Duodenal mucosa (tissue), 2 donors: ENCODE measurements at regions not wholly inside any gene's neighbourhood (a gene's known extent, or its start where the extent isn't known, plus 50 kb on each side); places are given as distances from the start of the nearest gene placed in this dataset.

Experiments
- H3K27ac ChIP-seq: one replicate; pipeline ENCODE4 v1.7.0; 2013; ENCODE audit warnings: low read depth, low read length
- H3K27me3 ChIP-seq, 2 donors: one replicate each; pipeline ENCODE4 v1.7.0; 2013; ENCODE audit warnings: low read length in 2 of 2, control low read depth in 1 of 2; ENCODE audit not compliant: insufficient read depth in 2 of 2, control insufficient read depth in 1 of 2
- H3K36me3 ChIP-seq, 2 donors: one replicate each; pipeline ENCODE4 v1.7.0; 2013; ENCODE audit warnings: low read length in 2 of 2, control low read depth in 1 of 2; ENCODE audit not compliant: insufficient read depth in 2 of 2, control insufficient read depth in 1 of 2
- H3K4me1 ChIP-seq, 2 donors: one replicate each; pipeline ENCODE4 v1.7.0; 2013; ENCODE audit warnings: low read length in 2 of 2, control low read depth in 1 of 2; ENCODE audit not compliant: insufficient read depth in 2 of 2, control insufficient read depth in 1 of 2
- H3K4me3 ChIP-seq, 2 donors: one replicate each; pipeline ENCODE4 v1.7.0; 2013; ENCODE audit warnings: low read length in 2 of 2, low read depth in 1 of 2
- H3K9ac ChIP-seq, 2 donors: one replicate each; pipeline ENCODE4 v1.7.0; 2013; ENCODE audit warnings: low read length in 2 of 2, low read depth in 1 of 2
- H3K9me3 ChIP-seq, 2 donors: one replicate each; pipeline ENCODE4 v1.7.0; 2013; ENCODE audit warnings: low read length in 2 of 2, control low read depth in 1 of 2; ENCODE audit not compliant: control insufficient read depth in 1 of 2

DNA sequence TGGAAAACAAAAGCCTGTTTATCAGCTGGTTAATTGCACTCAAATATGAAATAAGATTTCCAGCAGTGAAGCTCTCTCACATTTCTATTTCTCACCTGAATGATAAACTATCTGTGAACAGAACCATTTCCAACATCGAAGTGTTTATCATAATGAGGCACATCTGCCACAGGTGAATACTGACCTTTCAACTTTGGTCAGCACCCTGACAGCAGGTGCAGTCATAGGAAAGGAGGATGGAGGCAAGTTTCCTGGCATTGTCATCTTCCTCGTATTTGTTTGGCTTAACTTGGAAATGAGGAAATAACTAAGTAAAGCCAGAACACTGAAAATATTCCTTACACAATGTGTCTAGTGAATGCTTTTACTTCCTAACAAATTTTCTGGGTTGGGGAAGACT is 716.4 kb downstream of the NR2F1-AS1 start:
- no peak overlapping the region for H3K4me3 ChIP-seq
- H3K36me3 ChIP-seq = no peaks in the 10 kb centered on the region
- H3K9ac ChIP-seq = no peak overlapping the region
- H3K9me3 ChIP-seq = no peaks in the 10 kb centered on the region
- H3K27me3 ChIP-seq = no peaks in the 10 kb centered on the region
- H3K4me1 ChIP-seq = no peaks in the 10 kb centered on the region
- no peak overlapping the region for H3K27ac ChIP-seq

DNA sequence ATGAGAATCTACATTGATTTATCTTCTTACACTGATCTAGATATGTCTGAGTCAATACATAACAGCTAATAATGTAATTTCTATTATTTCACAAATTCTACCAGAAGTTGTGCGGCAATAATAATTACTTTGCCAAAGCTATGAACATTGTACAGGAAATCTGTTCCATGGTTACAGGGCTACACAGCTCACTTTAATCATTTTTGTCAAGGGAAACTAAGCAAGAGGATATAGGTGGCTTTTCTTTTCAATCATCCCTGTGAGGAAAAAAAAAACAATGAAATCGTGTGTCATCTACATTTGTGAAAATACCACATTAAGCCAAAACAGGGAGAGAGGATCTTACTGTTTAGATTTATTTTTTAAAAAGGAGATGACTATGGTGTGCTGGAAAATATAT is 717.4 kb downstream of the NR2F1-AS1 start:
- H3K9me3 ChIP-seq = no peaks in the 10 kb centered on the region
- no peaks in the 10 kb centered on the region for H3K27me3 ChIP-seq
- no peak overlapping the region for H3K9ac ChIP-seq
- no peak overlapping the region for H3K27ac ChIP-seq
- no peaks in the 10 kb centered on the region for H3K4me1 ChIP-seq
- no peaks in the 10 kb centered on the region for H3K36me3 ChIP-seq
- no peak overlapping the region for H3K4me3 ChIP-seq

DNA sequence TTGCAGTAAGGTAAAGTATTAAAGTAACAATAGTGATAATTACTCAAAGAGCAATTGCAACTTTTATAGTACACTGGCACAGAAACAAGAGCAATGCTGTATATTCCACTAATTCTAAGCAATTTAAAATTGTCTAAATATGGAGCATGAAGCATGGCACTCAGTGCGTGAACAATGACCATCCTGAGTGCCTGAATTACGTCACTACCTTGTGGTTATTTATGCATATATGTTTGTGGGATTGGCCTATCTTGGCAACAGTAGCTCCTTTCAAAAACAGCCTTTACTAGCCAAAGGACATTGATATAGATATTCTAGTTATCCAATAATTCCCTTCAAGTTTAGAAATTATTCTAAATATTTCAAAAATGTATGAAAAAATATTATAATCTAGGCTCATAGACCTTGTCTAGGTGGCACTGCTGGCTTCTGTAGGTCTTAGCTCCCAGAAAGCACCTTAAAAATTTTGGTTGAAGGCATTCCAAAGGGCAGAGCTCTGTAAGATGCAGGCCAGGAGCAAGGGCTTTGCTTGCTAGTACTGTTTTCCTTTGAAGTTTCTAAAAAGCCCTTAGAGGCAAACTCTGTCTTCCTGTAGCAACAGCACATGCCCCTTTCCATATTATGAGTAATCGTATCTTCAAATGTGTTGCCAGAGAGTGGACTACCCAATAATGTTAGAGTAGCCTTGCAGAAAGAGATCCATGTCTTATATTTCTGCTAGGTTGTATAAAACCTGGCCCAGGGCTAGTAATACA is 719.3 kb downstream of the NR2F1-AS1 start:
- no peak overlapping the region for H3K27ac ChIP-seq
- no peaks in the 10 kb centered on the region for H3K36me3 ChIP-seq
- no peak overlapping the region for H3K9ac ChIP-seq
- H3K4me1 ChIP-seq = no peaks in the 10 kb centered on the region
- H3K4me3 ChIP-seq = no peak overlapping the region
- no peaks in the 10 kb centered on the region for H3K9me3 ChIP-seq
- H3K27me3 ChIP-seq = no peaks in the 10 kb centered on the region

DNA sequence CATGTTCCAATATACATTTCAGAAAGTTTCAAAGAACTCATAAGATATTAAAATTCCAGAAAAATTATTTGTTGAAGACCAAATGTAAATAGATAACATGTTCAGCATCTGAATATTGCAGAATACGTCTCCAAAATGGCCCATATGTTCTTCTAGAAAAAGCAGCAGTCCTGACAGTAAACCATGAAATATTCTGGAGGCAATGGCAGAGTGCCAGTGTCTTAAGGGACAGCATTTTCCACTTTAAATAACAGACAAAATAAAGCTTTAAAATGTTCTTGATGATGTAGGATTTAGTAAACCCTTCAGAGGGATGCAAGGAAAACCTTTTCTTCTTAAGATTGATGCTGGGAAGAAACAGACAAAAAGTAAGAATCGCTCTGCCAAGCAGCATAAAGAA is 721.0 kb downstream of the NR2F1-AS1 start:
- Histone ChIP-seq H3K27me3 (no peaks in the 10 kb centered on the region), H3K27ac (no peak overlapping the region), H3K4me3 (no peak overlapping the region), H3K36me3 (no peaks in the 10 kb centered on the region), H3K9ac (no peak overlapping the region), H3K9me3 (no peaks in the 10 kb centered on the region), H3K4me1 (no peaks in the 10 kb centered on the region)

DNA sequence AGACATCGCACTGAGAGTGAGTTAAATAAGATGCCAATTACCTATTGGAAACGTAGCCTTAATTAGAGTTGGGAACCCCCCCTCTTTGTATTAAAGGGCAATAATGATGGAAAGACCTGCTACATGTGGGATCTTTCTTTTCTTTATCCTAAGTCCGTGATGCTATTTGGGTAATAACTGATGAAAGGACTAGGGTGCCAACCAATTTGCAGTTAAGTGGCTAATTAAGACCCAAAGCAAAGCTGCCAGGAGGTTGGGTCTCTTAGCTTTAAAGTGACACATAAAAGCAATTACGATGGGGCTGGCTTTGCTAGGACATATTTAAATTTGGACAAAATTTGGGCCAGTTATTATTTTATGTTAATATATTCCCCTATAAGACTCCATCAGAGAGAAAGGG is 728.8 kb downstream of the NR2F1-AS1 start:
- H3K4me3 ChIP-seq = no peak overlapping the region
- H3K27ac ChIP-seq = no peak overlapping the region
- H3K36me3 ChIP-seq = no peaks in the 10 kb centered on the region
- H3K4me1 ChIP-seq = no peaks in the 10 kb centered on the region
- no peak overlapping the region for H3K9ac ChIP-seq
- H3K9me3 ChIP-seq = no peaks in the 10 kb centered on the region
- H3K27me3 ChIP-seq = no peaks in the 10 kb centered on the region

DNA sequence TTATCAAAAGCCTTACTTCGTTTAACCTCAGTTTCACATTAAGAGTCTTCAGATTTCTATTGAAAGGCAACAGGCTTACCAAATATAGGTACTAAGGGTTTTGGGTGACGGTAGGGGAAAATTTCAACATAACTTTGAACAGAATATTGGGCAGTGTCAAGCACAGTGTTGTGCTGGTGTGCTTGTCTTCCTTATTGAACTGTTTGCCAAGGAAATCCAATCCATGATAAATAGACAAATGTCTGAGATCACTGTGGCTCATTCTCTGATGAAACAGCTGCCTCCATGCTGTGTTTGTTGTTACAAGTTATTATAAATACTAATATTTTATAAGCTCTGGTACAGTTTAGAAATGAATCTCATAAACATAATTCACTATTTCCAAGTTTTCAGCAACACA is 730.1 kb downstream of the NR2F1-AS1 start:
- no peak overlapping the region for H3K4me3 ChIP-seq
- no peaks in the 10 kb centered on the region for H3K36me3 ChIP-seq
- no peak overlapping the region for H3K9ac ChIP-seq
- H3K27ac ChIP-seq = no peak overlapping the region
- H3K9me3 ChIP-seq = no peaks in the 10 kb centered on the region
- no peaks in the 10 kb centered on the region for H3K4me1 ChIP-seq
- no peaks in the 10 kb centered on the region for H3K27me3 ChIP-seq

DNA sequence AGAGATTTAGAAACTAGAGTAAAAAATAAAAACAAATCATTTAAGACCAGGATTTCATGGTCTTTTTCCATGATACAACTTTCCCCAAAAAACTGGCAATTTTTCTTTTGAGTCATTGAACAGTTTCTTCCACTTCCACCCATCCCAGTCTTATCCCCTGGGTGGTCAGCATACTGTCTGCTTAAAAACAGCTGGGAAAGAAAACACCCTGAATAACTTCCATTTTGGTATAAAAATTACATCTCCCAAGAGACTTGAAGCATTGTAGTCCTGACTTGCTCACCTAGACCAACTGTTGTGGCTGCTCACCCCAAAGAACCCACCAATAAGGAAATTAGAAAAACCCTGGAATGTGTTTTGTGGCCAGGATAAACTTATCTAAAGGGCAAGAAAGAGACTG is 731.3 kb downstream of the NR2F1-AS1 start:
- Histone ChIP-seq H3K36me3 (no peaks in the 10 kb centered on the region), H3K4me3 (no peak overlapping the region), H3K9me3 (no peaks in the 10 kb centered on the region), H3K27me3 (no peaks in the 10 kb centered on the region), H3K4me1 (no peaks in the 10 kb centered on the region), H3K9ac (no peak overlapping the region), H3K27ac (no peak overlapping the region)

DNA sequence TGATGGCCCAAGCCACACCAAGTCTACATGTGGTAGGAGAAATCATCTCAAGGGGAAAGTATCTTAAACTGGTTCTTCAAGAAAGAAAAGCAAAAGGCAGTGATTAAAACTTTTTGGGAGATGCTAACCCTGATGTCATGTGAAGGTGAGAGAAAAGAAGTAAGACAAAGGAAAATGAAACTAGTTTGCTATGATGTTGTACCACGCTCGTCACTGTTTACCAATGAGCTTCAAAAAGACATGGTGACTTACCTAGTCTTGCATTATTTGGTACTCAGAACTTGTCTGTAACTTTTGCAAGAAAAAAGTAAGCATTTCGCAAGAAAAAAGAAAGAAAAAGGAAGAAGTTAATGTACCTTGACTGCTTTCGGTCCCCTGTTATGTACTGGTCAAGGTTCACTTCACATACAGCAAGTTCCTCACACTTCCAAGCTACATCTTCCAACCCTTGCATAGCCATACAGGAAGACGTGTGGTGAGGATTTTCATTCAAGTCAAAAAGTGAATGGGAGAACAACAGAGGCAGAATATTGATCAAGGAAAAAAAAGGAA is 739.3 kb downstream of the NR2F1-AS1 start:
- Histone ChIP-seq H3K9ac (no peak overlapping the region), H3K9me3 (peaks cover 0 to 3% of the 10 kb centered on the region in 2 donors), H3K4me3 (no peak overlapping the region), H3K36me3 (no peaks in the 10 kb centered on the region), H3K4me1 (no peaks in the 10 kb centered on the region), H3K27me3 (no peaks in the 10 kb centered on the region), H3K27ac (no peak overlapping the region)

DNA sequence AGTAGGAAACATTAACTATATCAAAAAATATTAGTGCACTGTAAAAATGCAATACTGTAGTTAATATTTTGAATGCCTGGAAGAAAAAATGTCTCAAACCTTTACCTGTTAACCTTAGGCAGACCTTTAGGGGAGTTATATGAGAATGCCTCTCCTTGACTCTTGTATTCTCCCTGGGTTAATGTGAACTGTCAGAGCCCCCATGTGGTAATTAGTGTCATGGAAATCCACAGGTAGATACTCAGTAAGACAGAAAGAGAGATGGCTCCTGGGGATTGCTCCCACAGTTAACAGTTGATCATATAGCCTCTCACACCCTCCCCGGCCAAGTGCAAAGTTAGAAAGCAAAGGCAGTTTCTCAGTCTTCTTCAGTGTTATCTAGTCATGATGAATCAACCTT is 742.8 kb downstream of the NR2F1-AS1 start:
- no peak overlapping the region for H3K9ac ChIP-seq
- no peak overlapping the region for H3K4me3 ChIP-seq
- H3K9me3 ChIP-seq = no peaks in the 10 kb centered on the region
- H3K36me3 ChIP-seq = no peaks in the 10 kb centered on the region
- no peaks in the 10 kb centered on the region for H3K27me3 ChIP-seq
- H3K4me1 ChIP-seq = no peaks in the 10 kb centered on the region
- no peak overlapping the region for H3K27ac ChIP-seq

DNA sequence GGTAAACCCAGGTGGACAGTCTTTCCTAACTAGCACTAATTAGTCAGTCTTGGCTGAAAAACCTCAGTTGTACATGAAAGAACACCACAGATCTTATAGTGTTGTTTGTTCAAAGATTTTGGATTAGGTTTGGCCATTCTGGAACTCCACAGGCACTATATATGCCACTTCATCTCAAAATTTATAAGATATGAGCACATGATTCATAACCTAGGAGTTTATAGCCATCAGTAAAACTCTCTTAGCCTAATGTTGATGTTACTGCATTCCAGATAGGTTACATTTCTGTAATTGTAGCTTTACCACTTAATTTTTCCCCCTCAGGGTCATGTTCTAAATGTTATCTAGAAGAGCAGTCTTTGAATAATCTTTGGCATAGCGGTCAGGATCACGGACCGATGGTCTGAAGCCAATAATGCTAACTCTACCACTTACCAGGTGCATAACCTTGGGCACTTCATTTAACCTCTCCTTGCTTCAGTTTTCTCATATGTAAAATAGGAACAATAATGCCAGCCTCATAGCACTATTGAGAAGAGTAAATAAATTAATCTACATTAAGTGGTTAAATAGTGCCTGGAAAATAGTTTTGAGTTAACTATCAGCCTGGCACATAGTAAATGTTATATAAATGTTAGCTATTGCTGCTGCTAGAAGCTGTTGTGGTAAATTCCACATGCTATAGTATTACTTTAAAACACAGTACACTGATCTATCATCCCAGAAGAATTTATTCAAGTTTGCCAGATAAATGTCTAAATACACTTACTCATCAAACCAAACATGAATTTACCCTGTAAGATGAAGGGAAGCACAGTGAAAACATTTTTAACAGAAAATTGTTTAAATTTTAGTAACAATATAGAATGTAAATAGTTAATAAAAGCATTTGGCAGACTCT is 743.9 kb downstream of the NR2F1-AS1 start:
- Histone ChIP-seq H3K9ac (no peak overlapping the region), H3K27ac (no peak overlapping the region), H3K9me3 (no peaks in the 10 kb centered on the region), H3K4me1 (no peaks in the 10 kb centered on the region), H3K4me3 (no peak overlapping the region), H3K27me3 (no peaks in the 10 kb centered on the region), H3K36me3 (no peaks in the 10 kb centered on the region)
